Fibroblast of the aortic adventitia (primary cell): ENCODE measurements at regions not wholly inside any gene's neighbourhood (a gene's known extent, or its start where the extent isn't known, plus 50 kb on each side); places are given as distances from the start of the nearest gene placed in this dataset.
"Not testable (repeated sequence)": the region's sequence is repeated elsewhere in the genome, so short reads cannot be mapped to it uniquely, and the experiment has no call there.

Source experiments
- DNase-seq: peaks from one replicate; pipeline ENCODE4 v3.0.0-alpha.2; 2010; ENCODE audit warnings: low read depth
- H3K4me3 ChIP-seq: 2 replicates; pipeline ENCODE4 v1.5.1; 2011; ENCODE audit warnings: low read depth, mild to moderate bottlenecking, control low read depth, low read length, moderate library complexity
- TF ChIP-seq, protein P1 (sequence below): IDR thresholded peaks from 2 replicates; pipeline ENCODE4 v1.5.1; 2011; ENCODE audit warnings: mild to moderate bottlenecking, low read length, control low read depth, inconsistent platforms; ENCODE audit not compliant: insufficient read depth

GRCh38 chr5:100647461-100648230, 112.5 kb downstream of the FAM174A start:
- no peak for DNase-seq
- TF ChIP-seq, protein P1, sequence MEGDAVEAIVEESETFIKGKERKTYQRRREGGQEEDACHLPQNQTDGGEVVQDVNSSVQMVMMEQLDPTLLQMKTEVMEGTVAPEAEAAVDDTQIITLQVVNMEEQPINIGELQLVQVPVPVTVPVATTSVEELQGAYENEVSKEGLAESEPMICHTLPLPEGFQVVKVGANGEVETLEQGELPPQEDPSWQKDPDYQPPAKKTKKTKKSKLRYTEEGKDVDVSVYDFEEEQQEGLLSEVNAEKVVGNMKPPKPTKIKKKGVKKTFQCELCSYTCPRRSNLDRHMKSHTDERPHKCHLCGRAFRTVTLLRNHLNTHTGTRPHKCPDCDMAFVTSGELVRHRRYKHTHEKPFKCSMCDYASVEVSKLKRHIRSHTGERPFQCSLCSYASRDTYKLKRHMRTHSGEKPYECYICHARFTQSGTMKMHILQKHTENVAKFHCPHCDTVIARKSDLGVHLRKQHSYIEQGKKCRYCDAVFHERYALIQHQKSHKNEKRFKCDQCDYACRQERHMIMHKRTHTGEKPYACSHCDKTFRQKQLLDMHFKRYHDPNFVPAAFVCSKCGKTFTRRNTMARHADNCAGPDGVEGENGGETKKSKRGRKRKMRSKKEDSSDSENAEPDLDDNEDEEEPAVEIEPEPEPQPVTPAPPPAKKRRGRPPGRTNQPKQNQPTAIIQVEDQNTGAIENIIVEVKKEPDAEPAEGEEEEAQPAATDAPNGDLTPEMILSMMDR = no peak
- H3K4me3 ChIP-seq = no peak overlapping the region

DNA sequence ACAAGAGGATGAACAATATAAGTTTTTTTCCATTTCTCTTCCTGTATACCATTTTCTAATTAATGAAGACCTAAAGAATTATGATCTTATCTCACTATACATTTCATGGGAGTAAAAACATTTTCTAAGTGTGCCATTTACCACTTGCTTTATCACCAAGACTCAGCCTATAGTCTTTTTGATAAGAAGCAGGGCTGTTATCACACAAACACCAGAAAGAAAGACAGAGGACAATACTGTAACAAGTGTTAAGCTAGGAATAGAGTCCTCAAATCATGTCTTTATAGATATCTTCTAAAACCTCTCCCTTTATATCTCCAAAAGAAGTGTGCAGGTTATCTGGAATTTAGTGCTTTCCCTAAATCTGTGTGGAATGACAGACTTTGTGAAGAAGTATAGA, 119.7 kb downstream of the FAM174A start:
- no peak overlapping the region for H3K4me3 ChIP-seq
- TF ChIP-seq, protein P1 = no peak
- DNase-seq = no peak

GRCh38 chr5:100656771-100657170, 121.6 kb downstream of the FAM174A start:
- H3K4me3 ChIP-seq, DNase-seq: not testable (repeated sequence)

DNA sequence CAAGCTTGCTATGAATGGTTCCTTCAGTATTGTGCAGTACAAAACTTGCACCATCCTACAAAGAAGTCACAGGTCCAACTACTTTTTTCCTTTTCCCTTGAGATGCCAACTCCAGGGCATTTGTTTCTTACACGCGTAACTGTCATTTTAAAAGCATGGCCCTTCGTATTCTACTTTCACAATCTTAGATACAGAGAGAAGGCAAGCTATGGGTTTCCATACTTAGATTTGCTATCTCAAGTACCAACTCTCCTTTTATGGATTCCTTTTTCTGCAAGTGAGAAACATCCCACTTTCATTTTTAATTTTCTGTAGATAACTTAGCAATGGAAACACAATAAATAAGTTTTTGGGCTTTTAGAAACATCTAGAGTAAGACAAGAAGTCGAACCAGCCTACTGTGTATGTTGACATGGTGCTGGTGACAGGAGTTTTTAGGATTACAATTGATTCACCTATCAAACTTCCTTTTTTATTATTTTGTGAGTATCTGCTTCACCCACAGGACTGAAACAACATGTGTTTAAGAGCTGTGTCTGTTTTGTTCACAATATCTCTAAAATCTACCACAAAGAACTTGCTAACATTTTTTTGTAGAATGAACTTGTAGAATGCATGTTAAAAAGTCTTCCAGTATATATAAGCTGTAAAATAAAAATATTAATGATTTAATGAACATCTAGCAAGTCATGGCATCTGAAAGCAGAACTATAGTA, 124.1 kb downstream of the FAM174A start:
- no peak overlapping the region for H3K4me3 ChIP-seq
- TF ChIP-seq, protein P1 = no peak
- no peak for DNase-seq

- TF ChIP-seq, protein P1 = no peak
- no peak for DNase-seq
- H3K4me3 ChIP-seq = no peak overlapping the region
Measured at GRCh38 chr5:100664140-100664539, 129.0 kb downstream of the FAM174A start.

DNA sequence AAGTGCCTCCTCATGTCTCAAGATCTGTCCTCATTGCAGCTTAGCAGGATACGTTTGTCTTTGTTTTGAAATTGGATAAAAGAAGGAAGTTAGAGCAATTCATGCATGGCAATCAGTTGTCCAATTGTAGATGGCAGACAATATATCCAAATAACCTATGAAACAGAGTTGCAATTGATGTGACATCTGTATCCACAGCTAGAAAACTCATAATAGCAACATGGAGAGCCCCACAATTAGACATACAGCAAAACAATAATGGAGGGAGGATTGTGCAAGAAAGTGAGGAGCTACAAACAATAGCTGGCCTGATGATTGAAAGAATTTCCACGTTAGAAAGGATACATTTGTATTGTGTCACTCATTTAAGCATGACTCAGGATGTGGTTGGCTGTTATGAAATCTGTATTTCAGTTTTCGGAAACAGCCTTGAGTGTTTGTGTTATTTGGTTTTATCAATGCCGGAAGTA, 132.0 kb downstream of the FAM174A start:
- TF ChIP-seq, protein P1 = no peak
- no peak overlapping the region for H3K4me3 ChIP-seq
- DNase-seq = peak; percentile 66

- H3K4me3 ChIP-seq = no peak overlapping the region
- TF ChIP-seq, protein P1 = no peak
- peak; percentile 27 for DNase-seq
Measured at GRCh38 chr5:100668511-100668910, 133.3 kb downstream of the FAM174A start.
